Parathyroid adenoma (tissue), 2 donors: ENCODE measurements at regions not wholly inside any gene's neighbourhood (a gene's known extent, or its start where the extent isn't known, plus 50 kb on each side); places are given as distances from the start of the nearest gene placed in this dataset.

ENCODE experiments used
- H2AFZ ChIP-seq: fragments of 300-600 bp; sonication (generic); one replicate; pipeline ENCODE4 v1.7.0; 2017; ENCODE audit warnings: antibody characterized with exemption, mild to moderate bottlenecking
- H3K27ac ChIP-seq: fragments of 300-600 bp; sonication (generic); one replicate; pipeline ENCODE4 v1.7.0; 2017
- H3K27me3 ChIP-seq: fragments of 300-600 bp; sonication (generic); one replicate; pipeline ENCODE4 v1.7.0; 2017; ENCODE audit warnings: low read length; ENCODE audit not compliant: control insufficient read depth, insufficient read depth
- H3K36me3 ChIP-seq: fragments of 300-600 bp; sonication (generic); one replicate; pipeline ENCODE4 v1.7.0; 2017; ENCODE audit warnings: low read length; ENCODE audit not compliant: control insufficient read depth, insufficient read depth
- H3K4me1 ChIP-seq: fragments of 300-600 bp; sonication (generic); one replicate; pipeline ENCODE4 v1.7.0; 2017; ENCODE audit warnings: control low read depth
- H3K4me2 ChIP-seq: fragments of 300-600 bp; sonication (generic); one replicate; pipeline ENCODE4 v1.7.0; 2017; ENCODE audit warnings: low read length
- H3K4me3 ChIP-seq: fragments of 300-600 bp; sonication (generic); one replicate; pipeline ENCODE4 v1.7.0; 2017; ENCODE audit warnings: low read depth, low read length
- H3K79me2 ChIP-seq: fragments of 300-600 bp; sonication (generic); one replicate; pipeline ENCODE4 v1.7.0; 2017; ENCODE audit warnings: control low read depth
- H3K9ac ChIP-seq: fragments of 300-600 bp; sonication (generic); one replicate; pipeline ENCODE4 v1.7.0; 2017; ENCODE audit warnings: mild to moderate bottlenecking
- H3K9me3 ChIP-seq: fragments of 300-600 bp; sonication (generic); one replicate; pipeline ENCODE4 v1.7.0; 2017; ENCODE audit warnings: low read length; ENCODE audit not compliant: control insufficient read depth
- TF ChIP-seq, protein P1 (sequence below): fragments of 300-600 bp; sonication (generic); IDR thresholded peaks from one replicate; pipeline ENCODE4 v1.7.0; 2017; ENCODE audit warnings: antibody characterized with exemption, mild to moderate bottlenecking
- donor health status: primary hyperparathyroidism.

GRCh38 chr9:13716090-13716489, 436.6 kb upstream of the MPDZ start:
- Histone ChIP-seq H3K9me3 (no peaks in the 10 kb centered on the region), H3K79me2 (no peaks in the 10 kb centered on the region), H3K36me3 (no peaks in the 10 kb centered on the region), H3K4me2 (no peak overlapping the region), H3K4me1 (no peaks in the 10 kb centered on the region), H3K4me3 (no peak overlapping the region), H3K27ac (no peak overlapping the region), H3K27me3 (no peaks in the 10 kb centered on the region), H3K9ac (no peak overlapping the region), H2AFZ (no peak overlapping the region)
- TF ChIP-seq, protein P1, sequence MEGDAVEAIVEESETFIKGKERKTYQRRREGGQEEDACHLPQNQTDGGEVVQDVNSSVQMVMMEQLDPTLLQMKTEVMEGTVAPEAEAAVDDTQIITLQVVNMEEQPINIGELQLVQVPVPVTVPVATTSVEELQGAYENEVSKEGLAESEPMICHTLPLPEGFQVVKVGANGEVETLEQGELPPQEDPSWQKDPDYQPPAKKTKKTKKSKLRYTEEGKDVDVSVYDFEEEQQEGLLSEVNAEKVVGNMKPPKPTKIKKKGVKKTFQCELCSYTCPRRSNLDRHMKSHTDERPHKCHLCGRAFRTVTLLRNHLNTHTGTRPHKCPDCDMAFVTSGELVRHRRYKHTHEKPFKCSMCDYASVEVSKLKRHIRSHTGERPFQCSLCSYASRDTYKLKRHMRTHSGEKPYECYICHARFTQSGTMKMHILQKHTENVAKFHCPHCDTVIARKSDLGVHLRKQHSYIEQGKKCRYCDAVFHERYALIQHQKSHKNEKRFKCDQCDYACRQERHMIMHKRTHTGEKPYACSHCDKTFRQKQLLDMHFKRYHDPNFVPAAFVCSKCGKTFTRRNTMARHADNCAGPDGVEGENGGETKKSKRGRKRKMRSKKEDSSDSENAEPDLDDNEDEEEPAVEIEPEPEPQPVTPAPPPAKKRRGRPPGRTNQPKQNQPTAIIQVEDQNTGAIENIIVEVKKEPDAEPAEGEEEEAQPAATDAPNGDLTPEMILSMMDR = no peak

DNA sequence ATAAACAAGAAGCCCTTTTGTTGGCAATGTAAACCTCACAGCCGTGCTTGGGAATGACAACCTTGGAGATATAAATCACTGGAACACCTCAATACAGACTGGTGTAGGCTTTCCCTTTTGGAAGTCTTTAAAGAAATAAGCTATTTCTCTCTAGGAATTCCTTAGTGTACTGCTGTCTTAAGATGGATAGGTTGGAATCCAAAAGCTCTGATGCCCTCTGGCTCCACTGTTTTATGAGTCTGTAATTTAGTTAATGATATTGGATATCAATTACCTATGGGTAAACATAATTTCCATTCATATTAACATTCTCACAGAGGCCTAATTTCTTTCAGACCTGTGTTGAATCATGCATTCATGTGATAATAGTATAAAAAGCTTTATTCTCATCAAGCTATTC, 435.9 kb upstream of the MPDZ start:
- no peaks in the 10 kb centered on the region for H3K79me2 ChIP-seq
- no peak overlapping the region for H2AFZ ChIP-seq
- no peak overlapping the region for H3K4me2 ChIP-seq
- no peaks in the 10 kb centered on the region for H3K27me3 ChIP-seq
- TF ChIP-seq, protein P1 = no peak
- no peak overlapping the region for H3K27ac ChIP-seq
- no peaks in the 10 kb centered on the region for H3K9me3 ChIP-seq
- H3K4me3 ChIP-seq = no peak overlapping the region
- H3K4me1 ChIP-seq = no peaks in the 10 kb centered on the region
- H3K9ac ChIP-seq = no peak overlapping the region
- H3K36me3 ChIP-seq = no peaks in the 10 kb centered on the region

GRCh38 chr9:13707612-13708576, 428.4 kb upstream of the MPDZ start:
- Histone ChIP-seq H3K27ac (no peak overlapping the region), H3K79me2 (no peaks in the 10 kb centered on the region), H3K27me3 (no peaks in the 10 kb centered on the region), H3K9ac (no peak overlapping the region), H3K4me1 (no peaks in the 10 kb centered on the region), H2AFZ (no peak overlapping the region), H3K4me3 (no peak overlapping the region), H3K9me3 (no peaks in the 10 kb centered on the region), H3K4me2 (no peak overlapping the region), H3K36me3 (no peaks in the 10 kb centered on the region)
- TF ChIP-seq, protein P1 = no peak

- Histone ChIP-seq H3K27ac (no peak overlapping the region), H3K4me1 (no peaks in the 10 kb centered on the region), H3K27me3 (no peaks in the 10 kb centered on the region), H3K9me3 (no peaks in the 10 kb centered on the region), H3K4me3 (no peak overlapping the region), H3K9ac (no peak overlapping the region), H3K79me2 (no peaks in the 10 kb centered on the region), H3K4me2 (no peak overlapping the region), H2AFZ (no peak overlapping the region), H3K36me3 (no peaks in the 10 kb centered on the region)
- TF ChIP-seq, protein P1 = no peak
Observed at GRCh38 chr9:13705918-13706317, 426.4 kb upstream of the MPDZ start.

- TF ChIP-seq, protein P1 = no peak
- Histone ChIP-seq H3K79me2 (no peaks in the 10 kb centered on the region), H3K4me3 (no peak overlapping the region), H3K27me3 (no peaks in the 10 kb centered on the region), H3K4me2 (no peak overlapping the region), H3K9me3 (no peaks in the 10 kb centered on the region), H3K27ac (no peak overlapping the region), H3K36me3 (no peaks in the 10 kb centered on the region), H3K9ac (no peak overlapping the region), H3K4me1 (no peaks in the 10 kb centered on the region), H2AFZ (no peak overlapping the region)
Observed at GRCh38 chr9:13705373-13705772, 425.9 kb upstream of the MPDZ start.
